ENCODE measurements at regions not wholly inside any gene's neighbourhood (a gene's known extent, or its start where the extent isn't known, plus 50 kb on each side); places are given as distances from the start of the nearest gene placed in this dataset.

GRCh38 chr6:102313699-102314098, 920.2 kb downstream of the GRIK2 start:
- TF ChIP-seq JUND (IDR thresholded peaks at IDR 0.05; ENCODE audit: low read length) (no peak), KDM1A (IDR thresholded peaks at IDR 0.05; ENCODE audit: borderline replicate concordance, low read length) (no peak), CTCF (IDR thresholded peaks at IDR 0.05; ENCODE audit: control extremely low read depth in 1 of 3, insufficient read depth in 1 of 3, low read depth in 1 of 3, low read length in 3 of 3) (no peak), EZH2 (IDR thresholded peaks at IDR 0.05; ENCODE audit: low read depth, low read length, severe bottlenecking) (no peak), MAX (IDR thresholded peaks at IDR 0.05) (no peak), HDAC6 (IDR thresholded peaks at IDR 0.05; ENCODE audit: low read depth, low read length) (no peak), GABPA (IDR thresholded peaks at IDR 0.05; ENCODE audit: borderline replicate concordance, insufficient read depth, low read length) (no peak), NRF1 (IDR thresholded peaks at IDR 0.05; ENCODE audit: low read depth, low read length) (no peak), RNF2 (IDR thresholded peaks at IDR 0.05; ENCODE audit: borderline replicate concordance, low read depth, low read length, missing control alignments, poor library complexity, severe bottlenecking) (no peak), USF2 (IDR thresholded peaks at IDR 0.05; ENCODE audit: low read length) (no peak)

Measured in H1 (cell line).